ENCODE measurements at regions not wholly inside any gene's neighbourhood (a gene's known extent, or its start where the extent isn't known, plus 50 kb on each side); places are given as distances from the start of the nearest gene placed in this dataset.

GRCh38 chr9:130755377-130756007 lies 61.9 kb downstream of the EXOSC2 start:
- Histone ChIP-seq H3K9me3 (ENCODE audit: insufficient read depth, low read depth, low read length) (no peaks in the 10 kb centered on the region), H3K9me2 (replicated peaks; ENCODE audit: low read depth, low read length) (no peaks in the 10 kb centered on the region), H4K20me1 (ENCODE audit: insufficient read depth, low read length, poor library complexity, severe bottlenecking) (no peaks in the 10 kb centered on the region), H3K4me2 (ENCODE audit: low read depth, low read length, poor library complexity, severe bottlenecking) (no peak overlapping the region), H3K4me1 (ENCODE audit: insufficient read depth, low read length, poor library complexity, severe bottlenecking) (no peaks in the 10 kb centered on the region), H3K27me3 (ENCODE audit: insufficient read depth, low read length, poor library complexity, severe bottlenecking) (no peaks in the 10 kb centered on the region), H3K4me3 (ENCODE audit: low read length, poor library complexity, severe bottlenecking) (no peak overlapping the region), H3K36me3 (ENCODE audit: insufficient read depth, low read length) (no peaks in the 10 kb centered on the region), H2AFZ (ENCODE audit: low read length) (no peak overlapping the region), H3K79me2 (ENCODE audit: insufficient read depth, low read length) (no peaks in the 10 kb centered on the region), H3K9ac (ENCODE audit: low read depth, low read length, poor library complexity, severe bottlenecking) (no peak overlapping the region), H3F3A (ENCODE audit: low read depth) (no peaks in the 10 kb centered on the region)
- TF ChIP-seq EZH2phosphoT487 (IDR thresholded peaks at IDR 0.05; ENCODE audit: borderline replicate concordance) (no peak), CTCF (conservative IDR thresholded peaks at IDR 0.05; ENCODE audit: low read length) (no peak)

- Histone ChIP-seq H3K27me3 (ENCODE audit: insufficient read depth, low read length, poor library complexity, severe bottlenecking) (no peaks in the 10 kb centered on the region), H3K4me3 (ENCODE audit: low read length, poor library complexity, severe bottlenecking) (no peak overlapping the region), H3K36me3 (ENCODE audit: insufficient read depth, low read length) (no peaks in the 10 kb centered on the region), H4K20me1 (ENCODE audit: insufficient read depth, low read length, poor library complexity, severe bottlenecking) (no peaks in the 10 kb centered on the region), H3F3A (ENCODE audit: low read depth) (no peaks in the 10 kb centered on the region), H2AFZ (ENCODE audit: low read length) (no peak overlapping the region), H3K4me2 (ENCODE audit: low read depth, low read length, poor library complexity, severe bottlenecking) (no peak overlapping the region), H3K9ac (ENCODE audit: low read depth, low read length, poor library complexity, severe bottlenecking) (no peak overlapping the region), H3K4me1 (ENCODE audit: insufficient read depth, low read length, poor library complexity, severe bottlenecking) (no peaks in the 10 kb centered on the region), H3K9me2 (replicated peaks; ENCODE audit: low read depth, low read length) (no peaks in the 10 kb centered on the region), H3K79me2 (ENCODE audit: insufficient read depth, low read length) (no peaks in the 10 kb centered on the region), H3K9me3 (ENCODE audit: insufficient read depth, low read depth, low read length) (no peaks in the 10 kb centered on the region)
- TF ChIP-seq CTCF (conservative IDR thresholded peaks at IDR 0.05; ENCODE audit: low read length) (no peak), EZH2phosphoT487 (IDR thresholded peaks at IDR 0.05; ENCODE audit: borderline replicate concordance) (no peak)
These were observed 62.5 kb downstream of the EXOSC2 start for GRCh38 chr9:130756037-130756436.

DNA sequence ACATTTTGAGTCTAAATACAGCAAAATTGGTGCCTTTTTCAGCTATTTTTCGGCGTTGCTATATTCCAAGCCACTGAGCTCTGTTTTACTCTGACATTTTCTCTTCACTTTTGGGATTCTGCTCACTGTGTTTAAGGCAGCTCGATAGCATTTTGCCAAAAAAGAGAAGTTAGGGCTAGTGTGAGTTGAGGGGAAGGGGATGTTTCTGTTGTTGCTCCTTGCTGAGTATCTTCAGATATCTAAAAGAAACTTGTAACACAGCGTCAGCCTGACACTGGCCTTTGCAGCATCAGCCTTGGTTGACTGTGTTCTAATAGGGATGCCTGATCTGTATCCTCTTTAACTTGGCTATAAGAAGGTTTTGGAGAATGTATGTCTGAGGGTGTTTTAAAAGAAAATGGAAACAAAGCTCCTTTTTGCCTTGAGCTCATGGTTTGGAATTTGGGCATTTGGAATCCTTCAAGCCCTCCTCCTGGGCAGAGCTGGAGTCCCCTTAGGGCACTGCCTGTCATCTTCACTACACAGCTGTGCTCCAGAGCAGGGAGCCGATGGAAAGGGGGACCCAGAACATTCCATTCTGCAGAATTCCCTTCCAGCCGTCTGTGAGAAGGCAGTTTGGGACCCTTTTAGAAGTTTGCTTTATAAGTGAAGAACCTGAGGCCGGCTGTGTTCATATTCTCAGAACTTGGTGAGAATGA lies 63.0 kb downstream of the EXOSC2 start:
- TF ChIP-seq CTCF (conservative IDR thresholded peaks at IDR 0.05; ENCODE audit: low read length): no peak
- TF ChIP-seq EZH2phosphoT487 (IDR thresholded peaks at IDR 0.05; ENCODE audit: borderline replicate concordance): no peak
- H4K20me1 ChIP-seq (ENCODE audit: insufficient read depth, low read length, poor library complexity, severe bottlenecking): no peaks in the 10 kb centered on the region
- H3K9ac ChIP-seq (ENCODE audit: low read depth, low read length, poor library complexity, severe bottlenecking): no peak overlapping the region
- no peak overlapping the region for H3K4me3 ChIP-seq (ENCODE audit: low read length, poor library complexity, severe bottlenecking)
- no peak overlapping the region for H2AFZ ChIP-seq (ENCODE audit: low read length)
- no peaks in the 10 kb centered on the region for H3K9me2 ChIP-seq (replicated peaks; ENCODE audit: low read depth, low read length)
- H3K27me3 ChIP-seq (ENCODE audit: insufficient read depth, low read length, poor library complexity, severe bottlenecking): no peaks in the 10 kb centered on the region
- H3K9me3 ChIP-seq (ENCODE audit: insufficient read depth, low read depth, low read length): no peaks in the 10 kb centered on the region
- no peak overlapping the region for H3K4me2 ChIP-seq (ENCODE audit: low read depth, low read length, poor library complexity, severe bottlenecking)
- no peaks in the 10 kb centered on the region for H3K4me1 ChIP-seq (ENCODE audit: insufficient read depth, low read length, poor library complexity, severe bottlenecking)
- no peaks in the 10 kb centered on the region for H3K36me3 ChIP-seq (ENCODE audit: insufficient read depth, low read length)
- H3F3A ChIP-seq (ENCODE audit: low read depth): no peaks in the 10 kb centered on the region
- no peaks in the 10 kb centered on the region for H3K79me2 ChIP-seq (ENCODE audit: insufficient read depth, low read length)

Data from Loucy (cell line).